Upper lobe of right lung (tissue), 1 donor: ENCODE measurements at regions not wholly inside any gene's neighbourhood (a gene's known extent, or its start where the extent isn't known, plus 50 kb on each side); places are given as distances from the start of the nearest gene placed in this dataset.
"Not testable (repeated sequence)": the region's sequence is repeated elsewhere in the genome, so short reads cannot be mapped to it uniquely, and the experiment has no call there.

Source experiments
- ATAC-seq: fragments of 200-7000 bp; cut with Tn5 transposase; one replicate; pipeline ENCODE4 v1.9.1; 2020; ENCODE audit warnings: mild to moderate bottlenecking, moderate library complexity
- DNase-seq: peaks from one replicate; pipeline ENCODE4 v3.0.0-alpha.2; 2020
- H3K27ac ChIP-seq: fragments of 200-600 bp; one replicate; pipeline ENCODE4 v1.8.0; 2022
- H3K27me3 ChIP-seq: fragments of 200-600 bp; one replicate; pipeline ENCODE4 v1.8.0; 2022; ENCODE audit warnings: mild to moderate bottlenecking
- H3K36me3 ChIP-seq: fragments of 200-600 bp; one replicate; pipeline ENCODE4 v1.8.0; 2022
- H3K4me1 ChIP-seq: fragments of 200-600 bp; one replicate; pipeline ENCODE4 v1.8.0; 2022
- H3K4me3 ChIP-seq: fragments of 200-600 bp; one replicate; pipeline ENCODE4 v1.8.0; 2022; ENCODE audit warnings: mild to moderate bottlenecking
- H3K9me3 ChIP-seq: fragments of 200-600 bp; one replicate; pipeline ENCODE4 v1.8.0; 2022
- intact Hi-C: fragments of 100-400 bp; cut with DNase I; formaldehyde crosslinking; loops from one replicate; pipeline ENCODE4 v1.11.0; 2022
- TF ChIP-seq, protein P1 (sequence below): fragments of 200-600 bp; IDR thresholded peaks from one replicate; pipeline ENCODE4 v1.8.0; 2022; ENCODE audit warnings: antibody characterized with exemption
- donor health status: DM: no; HTN: yes; CAD: no; lungs with severe emphysema.

DNA sequence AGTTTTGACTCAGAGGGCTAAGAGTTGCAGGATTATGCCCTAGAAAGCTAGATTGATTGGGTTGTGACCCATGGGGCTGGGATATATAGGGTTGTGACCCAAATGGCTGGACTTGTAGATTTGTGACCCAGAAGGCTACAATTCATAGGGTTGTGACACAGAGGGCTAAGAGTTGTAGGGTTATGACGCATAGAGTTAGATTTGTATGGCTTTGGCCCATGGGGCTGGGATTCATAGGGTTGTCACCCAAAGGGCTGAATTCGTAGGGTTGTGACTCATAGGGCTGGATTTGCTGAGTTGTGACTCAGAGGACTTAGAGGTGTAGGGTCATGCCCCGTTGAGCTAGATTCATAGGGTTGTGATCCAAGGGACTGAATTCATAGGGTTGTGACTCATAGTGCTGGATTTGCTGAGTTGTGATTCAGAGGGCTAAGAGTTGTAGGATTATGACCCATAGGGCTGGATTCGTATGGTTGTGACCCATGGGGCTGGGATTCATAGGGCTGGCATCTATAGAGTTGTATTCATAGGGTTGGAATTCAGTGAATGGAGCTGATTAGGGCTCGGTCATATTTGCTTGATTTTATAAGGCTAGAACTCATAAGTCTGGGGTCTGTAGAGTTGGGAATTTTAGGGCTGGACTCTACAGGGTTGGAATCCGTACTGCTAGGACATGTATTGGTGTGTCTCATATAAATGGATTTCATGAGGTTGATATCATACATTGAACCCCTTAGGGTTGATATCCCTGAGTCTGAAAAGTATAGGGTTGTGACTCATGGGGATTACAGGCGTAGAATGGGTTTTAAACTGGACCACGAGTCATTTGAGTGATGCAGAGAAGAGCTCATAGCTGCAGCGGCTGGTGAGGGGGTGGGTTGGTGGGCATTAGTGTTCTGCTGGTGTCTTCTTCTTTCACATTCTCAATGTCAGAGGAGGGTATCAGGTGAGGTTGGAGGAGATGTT lies 125.7 kb downstream of the CRLF2 start:
- no peak overlapping the region for H3K27ac ChIP-seq
- H3K4me3 ChIP-seq = no peak overlapping the region
- no peaks in the 10 kb centered on the region for H3K36me3 ChIP-seq
- no peaks in the 10 kb centered on the region for H3K27me3 ChIP-seq
- no peaks in the 10 kb centered on the region for H3K4me1 ChIP-seq
- intact Hi-C loops = no loop called here
- ATAC-seq (no peak), DNase-seq (no peak)
- TF ChIP-seq, protein P1, sequence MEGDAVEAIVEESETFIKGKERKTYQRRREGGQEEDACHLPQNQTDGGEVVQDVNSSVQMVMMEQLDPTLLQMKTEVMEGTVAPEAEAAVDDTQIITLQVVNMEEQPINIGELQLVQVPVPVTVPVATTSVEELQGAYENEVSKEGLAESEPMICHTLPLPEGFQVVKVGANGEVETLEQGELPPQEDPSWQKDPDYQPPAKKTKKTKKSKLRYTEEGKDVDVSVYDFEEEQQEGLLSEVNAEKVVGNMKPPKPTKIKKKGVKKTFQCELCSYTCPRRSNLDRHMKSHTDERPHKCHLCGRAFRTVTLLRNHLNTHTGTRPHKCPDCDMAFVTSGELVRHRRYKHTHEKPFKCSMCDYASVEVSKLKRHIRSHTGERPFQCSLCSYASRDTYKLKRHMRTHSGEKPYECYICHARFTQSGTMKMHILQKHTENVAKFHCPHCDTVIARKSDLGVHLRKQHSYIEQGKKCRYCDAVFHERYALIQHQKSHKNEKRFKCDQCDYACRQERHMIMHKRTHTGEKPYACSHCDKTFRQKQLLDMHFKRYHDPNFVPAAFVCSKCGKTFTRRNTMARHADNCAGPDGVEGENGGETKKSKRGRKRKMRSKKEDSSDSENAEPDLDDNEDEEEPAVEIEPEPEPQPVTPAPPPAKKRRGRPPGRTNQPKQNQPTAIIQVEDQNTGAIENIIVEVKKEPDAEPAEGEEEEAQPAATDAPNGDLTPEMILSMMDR = no peak
- no peaks in the 10 kb centered on the region for H3K9me3 ChIP-seq

DNA sequence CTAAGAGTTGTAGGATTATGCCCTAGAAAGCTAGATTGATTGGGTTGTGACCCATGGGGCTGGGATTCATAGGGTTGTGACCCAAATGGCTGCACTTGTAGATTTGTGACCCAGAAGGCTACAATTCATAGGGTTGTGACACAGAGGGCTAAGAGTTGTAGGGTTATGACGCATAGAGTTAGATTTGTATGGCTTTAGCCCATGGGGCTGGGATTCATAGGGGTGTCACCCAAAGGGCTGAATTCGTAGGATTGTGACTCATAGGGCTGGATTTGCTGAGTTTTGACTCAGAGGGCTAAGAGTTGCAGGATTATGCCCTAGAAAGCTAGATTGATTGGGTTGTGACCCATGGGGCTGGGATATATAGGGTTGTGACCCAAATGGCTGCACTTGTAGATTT lies 126.6 kb downstream of the CRLF2 start:
- H3K27ac ChIP-seq, H3K27me3 ChIP-seq, DNase-seq: not testable (repeated sequence)

DNA sequence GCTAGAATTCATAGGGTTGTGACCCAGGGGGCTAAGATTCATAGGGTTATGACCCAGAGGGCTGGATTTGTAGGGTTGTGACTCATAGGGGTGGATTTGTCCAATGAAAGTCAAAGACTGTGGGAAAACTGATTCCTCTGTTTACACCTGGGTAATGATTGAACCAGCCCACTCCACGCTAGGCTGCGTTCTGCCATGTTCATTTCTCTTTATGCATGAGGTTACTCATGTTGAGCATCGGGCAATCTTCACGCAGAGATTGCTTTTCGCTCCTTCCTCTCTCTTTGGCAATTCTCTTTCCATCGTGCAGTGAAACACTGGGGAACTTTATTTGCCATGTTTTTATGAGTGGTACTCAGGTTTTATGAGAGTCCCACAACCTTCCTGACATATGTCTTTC lies 127.8 kb downstream of the CRLF2 start:
- TF ChIP-seq, protein P1 = no peak
- no peaks in the 10 kb centered on the region for H3K9me3 ChIP-seq
- no peak for DNase-seq
- no peaks in the 10 kb centered on the region for H3K4me1 ChIP-seq
- no peak overlapping the region for H3K27ac ChIP-seq
- no peak for ATAC-seq
- intact Hi-C loops = no loop called here
- H3K36me3 ChIP-seq = no peaks in the 10 kb centered on the region
- no peak overlapping the region for H3K4me3 ChIP-seq
- no peaks in the 10 kb centered on the region for H3K27me3 ChIP-seq

More for the DNA sequence above, 126.6 kb downstream of the CRLF2 start:
- intact Hi-C loops, H3K4me1 ChIP-seq, H3K4me3 ChIP-seq, ATAC-seq, H3K36me3 ChIP-seq, H3K9me3 ChIP-seq: not testable (repeated sequence)

DNA sequence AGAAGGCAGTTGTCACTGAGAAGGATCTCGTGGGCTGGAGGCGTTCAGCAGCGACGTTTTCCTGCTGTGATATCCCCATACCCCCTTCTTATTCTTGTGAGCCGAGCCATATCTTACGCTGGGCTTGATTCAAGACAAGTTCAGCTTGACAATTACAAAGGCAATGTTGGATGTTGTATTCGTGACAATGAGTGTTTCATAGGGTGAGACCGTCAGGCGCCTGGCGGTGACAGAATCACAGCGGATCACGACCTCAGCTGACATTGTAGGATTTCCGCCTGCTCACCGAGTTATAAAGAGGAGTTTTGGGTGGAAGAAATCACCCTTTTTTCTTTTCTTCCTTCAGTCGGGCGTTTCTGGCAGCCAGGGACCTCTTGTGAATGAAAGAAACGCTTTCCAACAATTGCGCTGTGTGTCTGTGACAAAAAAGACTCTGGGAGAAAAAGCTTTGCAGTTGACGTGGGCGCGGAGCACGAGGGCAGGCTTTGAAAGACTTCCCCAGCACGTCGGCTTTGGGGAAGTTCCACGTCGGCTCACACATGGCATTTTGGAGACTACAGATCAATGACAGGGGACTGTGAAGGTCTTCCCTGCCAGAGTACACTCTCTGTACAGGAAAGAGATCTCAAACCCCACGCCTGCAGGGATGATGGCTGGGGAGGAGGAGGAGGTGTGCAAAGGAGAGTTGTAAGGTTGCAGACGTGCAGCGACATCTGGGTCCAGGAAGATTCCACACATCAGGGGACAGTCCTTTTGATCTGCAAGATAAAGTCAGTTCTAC lies 135.4 kb downstream of the CRLF2 start:
- Histone ChIP-seq H3K36me3 (no peaks in the 10 kb centered on the region), H3K27me3 (no peaks in the 10 kb centered on the region), H3K27ac (no peak overlapping the region), H3K4me1 (no peaks in the 10 kb centered on the region), H3K4me3 (no peak overlapping the region), H3K9me3 (no peaks in the 10 kb centered on the region)
- DNase-seq (peak; percentile 49), ATAC-seq (no peak)
- TF ChIP-seq, protein P1 = no peak
- intact Hi-C loops = no loop called here

DNA sequence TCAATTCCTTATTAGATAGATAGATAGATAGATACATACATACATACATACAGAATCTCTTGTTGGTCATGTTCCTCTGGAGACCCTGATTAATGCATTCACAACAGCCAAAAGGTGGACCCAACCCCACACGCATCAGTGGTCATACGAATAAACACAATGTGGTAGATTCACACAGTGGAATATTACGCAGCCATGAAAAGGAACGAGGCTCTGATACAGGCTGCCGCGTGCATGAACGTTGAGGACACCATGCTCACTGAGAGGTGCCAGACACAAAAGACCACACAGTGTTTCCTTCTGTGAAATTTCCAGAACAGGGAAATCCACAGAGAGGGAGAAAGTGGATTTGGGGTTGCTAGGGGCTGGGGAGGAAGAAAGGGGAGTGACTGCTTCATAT lies 136.7 kb downstream of the CRLF2 start:
- Histone ChIP-seq H3K9me3 (no peaks in the 10 kb centered on the region), H3K27me3 (no peaks in the 10 kb centered on the region), H3K4me3 (no peak overlapping the region), H3K36me3 (no peaks in the 10 kb centered on the region), H3K27ac (no peak overlapping the region), H3K4me1 (no peaks in the 10 kb centered on the region)
- intact Hi-C loops = no loop called here
- TF ChIP-seq, protein P1 = no peak
- peak; percentile 0 for DNase-seq
- no peak for ATAC-seq

DNA sequence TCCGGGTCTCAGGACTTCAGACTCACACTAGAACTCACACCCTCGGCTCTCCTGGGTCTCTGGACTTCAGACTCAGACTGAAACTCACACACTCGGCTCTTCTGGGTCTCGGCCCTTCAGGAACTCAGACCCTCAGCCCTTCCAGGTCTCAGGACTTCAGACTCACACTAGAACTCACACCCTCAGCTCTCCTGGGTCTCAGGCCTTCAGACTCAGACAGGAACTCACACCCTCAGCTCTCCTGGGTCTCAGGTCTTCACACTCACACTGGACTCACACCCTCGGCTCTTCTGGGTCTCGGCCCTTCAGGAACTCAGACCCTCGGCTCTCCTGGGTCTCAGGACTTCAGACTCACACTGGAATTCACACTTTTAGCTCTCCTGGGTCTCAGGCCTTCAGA lies 137.3 kb downstream of the CRLF2 start:
- intact Hi-C loops = no loop called here
- H3K9me3 ChIP-seq = no peaks in the 10 kb centered on the region
- H3K4me1 ChIP-seq = no peaks in the 10 kb centered on the region
- no peaks in the 10 kb centered on the region for H3K36me3 ChIP-seq
- H3K4me3 ChIP-seq = no peak overlapping the region
- H3K27me3 ChIP-seq = no peaks in the 10 kb centered on the region
- H3K27ac ChIP-seq = no peak overlapping the region
- ATAC-seq = no peak
- DNase-seq = peak; percentile 20
- TF ChIP-seq, protein P1 = no peak
